ENCODE measurements at regions not wholly inside any gene's neighbourhood (a gene's known extent, or its start where the extent isn't known, plus 50 kb on each side); places are given as distances from the start of the nearest gene placed in this dataset.

- TF ChIP-seq CTCF (IDR thresholded peaks at IDR 0.05; ENCODE audit: low read depth, low read length, missing control alignments) = no peak
- DNase-seq (ENCODE audit: low read depth) = no peak
- in situ Hi-C loops (cut with HindIII; ENCODE audit: low sequenced_read_pairs) = no loop called here
Measured at GRCh38 chr2:153138651-153139375, 339.7 kb downstream of the RPRM start.

GRCh38 chr2:153136216-153136615, 342.3 kb downstream of the RPRM start:
- no peak overlapping the region for H3K4me3 ChIP-seq (ENCODE audit: low read depth, low read length)
- DNase-seq (ENCODE audit: low read depth) = no peak
- in situ Hi-C loops (cut with HindIII; ENCODE audit: low sequenced_read_pairs) = no loop called here
- TF ChIP-seq CTCF (IDR thresholded peaks at IDR 0.05; ENCODE audit: low read depth, low read length, missing control alignments) = no peak

More at GRCh38 chr2:153138651-153139375, 339.7 kb downstream of the RPRM start:
- no peak overlapping the region for H3K4me3 ChIP-seq (ENCODE audit: low read depth, low read length)

- no peak for TF ChIP-seq CTCF (IDR thresholded peaks at IDR 0.05; ENCODE audit: low read depth, low read length, missing control alignments)
- in situ Hi-C loops (cut with HindIII; ENCODE audit: low sequenced_read_pairs) = no loop called here
- DNase-seq (ENCODE audit: low read depth) = no peak
- no peak overlapping the region for H3K4me3 ChIP-seq (ENCODE audit: low read depth, low read length)
Measured at GRCh38 chr2:153134725-153135124, 343.8 kb downstream of the RPRM start.

GRCh38 chr2:153133716-153134115, 344.8 kb downstream of the RPRM start:
- DNase-seq (ENCODE audit: low read depth) = no peak
- in situ Hi-C loops (cut with HindIII; ENCODE audit: low sequenced_read_pairs) = no loop called here
- TF ChIP-seq CTCF (IDR thresholded peaks at IDR 0.05; ENCODE audit: low read depth, low read length, missing control alignments) = no peak
- H3K4me3 ChIP-seq (ENCODE audit: low read depth, low read length) = no peak overlapping the region

- no peak for DNase-seq (ENCODE audit: low read depth)
- no peak for TF ChIP-seq CTCF (IDR thresholded peaks at IDR 0.05; ENCODE audit: low read depth, low read length, missing control alignments)
- no peak overlapping the region for H3K4me3 ChIP-seq (ENCODE audit: low read depth, low read length)
- in situ Hi-C loops (cut with HindIII; ENCODE audit: low sequenced_read_pairs) = no loop called here
Measured at GRCh38 chr2:153132418-153132817, 346.1 kb downstream of the RPRM start.

- no peak overlapping the region for H3K4me3 ChIP-seq (ENCODE audit: low read depth, low read length)
- in situ Hi-C loops (cut with HindIII; ENCODE audit: low sequenced_read_pairs) = no loop called here
- no peak for TF ChIP-seq CTCF (IDR thresholded peaks at IDR 0.05; ENCODE audit: low read depth, low read length, missing control alignments)
- DNase-seq (ENCODE audit: low read depth) = no peak
Measured at GRCh38 chr2:153115141-153115540, 363.4 kb downstream of the RPRM start.

All from astrocyte of the cerebellum (primary cell).